Psoas muscle (tissue), 7 donors: ENCODE measurements at regions not wholly inside any gene's neighbourhood (a gene's known extent, or its start where the extent isn't known, plus 50 kb on each side); places are given as distances from the start of the nearest gene placed in this dataset.

ENCODE experiments used
- ATAC-seq, 4 donors: fragments of 200-7000 bp; cut with Tn5 transposase; one replicate each; pipeline ENCODE4 v1.9.1; 2020; ENCODE audit warnings: moderate library complexity in 3 of 4, mild to moderate bottlenecking in 2 of 4
- DNase-seq, 2 donors: peaks; one replicate each; pipeline ENCODE4 v3.0.0-alpha.2; 2020
- H3K27ac ChIP-seq: fragments of 200-600 bp; one replicate; pipeline ENCODE4 v1.8.0; 2022
- H3K27me3 ChIP-seq, 3 donors: fragments of 200-600 bp in 1 of 3; one replicate each; pipeline versions ENCODE4 v1.6.1 to v1.8.0; 2013 to 2022; ENCODE audit warnings: low read length in 2 of 3, mild to moderate bottlenecking in 2 of 3, moderate library complexity in 1 of 3; ENCODE audit not compliant: insufficient read depth in 3 of 3
- H3K36me3 ChIP-seq, 2 donors: fragments of 200-600 bp in 1 of 2; one replicate each; pipeline versions ENCODE4 v1.6.1 to v1.8.0; 2013 to 2022; ENCODE audit warnings: low read depth in 1 of 2, mild to moderate bottlenecking in 1 of 2, moderate library complexity in 1 of 2; ENCODE audit not compliant: insufficient read depth in 1 of 2
- H3K4me1 ChIP-seq: fragments of 200-600 bp; one replicate; pipeline ENCODE4 v1.8.0; 2022
- H3K4me3 ChIP-seq: fragments of 200-600 bp; one replicate; pipeline ENCODE4 v1.8.0; 2022; ENCODE audit warnings: mild to moderate bottlenecking
- H3K9me3 ChIP-seq: fragments of 200-600 bp; one replicate; pipeline ENCODE4 v1.8.0; 2022
- WGBS, 3 donors: extraction: QIAGEN DNeasy Blood & Tissue Kit; methylation state at CpG; one replicate each; pipeline versions ENCODE4 v1.1.6 to v1.1.7; 2013; 5-methylcytosine and 5-hydroxymethylcytosine counted together
- intact Hi-C, 2 donors: fragments of 100-400 bp; cut with DNase I; formaldehyde crosslinking; loops; one replicate each; pipeline versions ENCODE4 v1.11.0 to v1.14.2; 2022
- TF ChIP-seq, protein P1 (sequence below): fragments of 200-600 bp; IDR thresholded peaks from one replicate; pipeline ENCODE4 v1.8.0; 2022; ENCODE audit warnings: antibody characterized with exemption
- donor health status: healthy with polysubstance abuse.
- donor health status: DM: no; HTN: no; CAD: no; lungs with moderate emphysema.
- donor health status: Bipolar disorder and iron deficiency.
- donor health status: healthy.
- donor health status: DM: yes; HTN: yes; CAD: no.
- donor health status: DM: no; HTN: no; CAD: no.
- donor health status: DM: yes; HTN: yes; CAD: no.

GRCh38 chr3:63048367-63049326, 173.4 kb upstream of the CADPS start:
- Histone ChIP-seq H3K4me3 (no peak overlapping the region), H3K27ac (no peak overlapping the region), H3K9me3 (no peaks in the 10 kb centered on the region), H3K36me3 (no peaks in the 10 kb centered on the region), H3K4me1 (no peaks in the 10 kb centered on the region), H3K27me3 (no peaks in the 10 kb centered on the region)
- ATAC-seq (no peak), DNase-seq (peak in 1 of 2 donors; percentile 11)
- TF ChIP-seq, protein P1, sequence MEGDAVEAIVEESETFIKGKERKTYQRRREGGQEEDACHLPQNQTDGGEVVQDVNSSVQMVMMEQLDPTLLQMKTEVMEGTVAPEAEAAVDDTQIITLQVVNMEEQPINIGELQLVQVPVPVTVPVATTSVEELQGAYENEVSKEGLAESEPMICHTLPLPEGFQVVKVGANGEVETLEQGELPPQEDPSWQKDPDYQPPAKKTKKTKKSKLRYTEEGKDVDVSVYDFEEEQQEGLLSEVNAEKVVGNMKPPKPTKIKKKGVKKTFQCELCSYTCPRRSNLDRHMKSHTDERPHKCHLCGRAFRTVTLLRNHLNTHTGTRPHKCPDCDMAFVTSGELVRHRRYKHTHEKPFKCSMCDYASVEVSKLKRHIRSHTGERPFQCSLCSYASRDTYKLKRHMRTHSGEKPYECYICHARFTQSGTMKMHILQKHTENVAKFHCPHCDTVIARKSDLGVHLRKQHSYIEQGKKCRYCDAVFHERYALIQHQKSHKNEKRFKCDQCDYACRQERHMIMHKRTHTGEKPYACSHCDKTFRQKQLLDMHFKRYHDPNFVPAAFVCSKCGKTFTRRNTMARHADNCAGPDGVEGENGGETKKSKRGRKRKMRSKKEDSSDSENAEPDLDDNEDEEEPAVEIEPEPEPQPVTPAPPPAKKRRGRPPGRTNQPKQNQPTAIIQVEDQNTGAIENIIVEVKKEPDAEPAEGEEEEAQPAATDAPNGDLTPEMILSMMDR: no peak
- WGBS, 3 donors: 81 to 87% (median 84%) methylated on average over 4 of the region's 4 CpGs
- intact Hi-C loops: no loop called here

DNA sequence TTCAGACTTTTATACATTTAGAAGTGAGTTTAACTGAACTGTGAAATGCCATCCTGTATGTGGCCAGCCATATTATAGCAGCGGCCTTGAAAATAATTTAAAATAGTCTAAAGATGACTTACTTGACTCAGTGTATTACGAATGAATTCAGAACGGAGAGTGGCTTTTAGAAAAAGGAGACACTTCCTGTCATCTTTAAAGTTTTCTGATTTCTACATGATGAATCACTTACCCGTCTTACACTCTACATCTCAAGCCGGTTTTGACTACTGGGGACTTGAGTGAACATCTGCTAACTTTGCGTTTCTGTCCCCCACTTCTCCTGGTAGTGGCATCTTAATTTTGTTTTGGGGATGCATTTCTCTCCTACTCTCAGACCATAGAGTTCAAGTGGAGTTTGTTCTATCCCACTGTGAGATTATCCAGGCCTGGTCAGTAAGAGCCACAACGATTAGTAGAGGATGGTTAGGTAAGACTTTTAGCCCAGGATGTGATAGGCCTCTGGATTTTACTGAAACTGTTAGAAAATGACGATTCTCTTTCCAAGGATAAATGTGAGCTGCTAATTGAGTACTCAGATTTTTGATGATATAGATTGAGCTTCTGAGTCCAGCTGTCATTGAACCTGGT, 175.4 kb upstream of the CADPS start:
- WGBS, 3 donors: 69 to 77% (median 70%) methylated on average over 8 of the region's 8 CpGs
- TF ChIP-seq, protein P1: no peak
- Histone ChIP-seq H3K27me3 (no peaks in the 10 kb centered on the region), H3K4me1 (no peaks in the 10 kb centered on the region), H3K9me3 (no peaks in the 10 kb centered on the region), H3K36me3 (no peaks in the 10 kb centered on the region), H3K4me3 (no peak overlapping the region), H3K27ac (no peak overlapping the region)
- intact Hi-C loops: no loop called here
- ATAC-seq (no peak), DNase-seq (no peak)

- DNase-seq (no peak), ATAC-seq (no peak)
- H3K36me3 ChIP-seq: no peaks in the 10 kb centered on the region
- no peaks in the 10 kb centered on the region for H3K27me3 ChIP-seq
- intact Hi-C loops: no loop called here
- no peaks in the 10 kb centered on the region for H3K9me3 ChIP-seq
- H3K27ac ChIP-seq: no peak overlapping the region
- no peaks in the 10 kb centered on the region for H3K4me1 ChIP-seq
- WGBS, 3 donors: 6 to 9% (median 8%) methylated on average over 5 of the region's 5 CpGs
- TF ChIP-seq, protein P1: no peak
- H3K4me3 ChIP-seq: no peak overlapping the region
Observed at GRCh38 chr3:63051920-63052319, 176.7 kb upstream of the CADPS start.

- Histone ChIP-seq H3K9me3 (no peaks in the 10 kb centered on the region), H3K36me3 (no peaks in the 10 kb centered on the region), H3K4me3 (no peak overlapping the region), H3K27ac (no peak overlapping the region), H3K27me3 (no peaks in the 10 kb centered on the region), H3K4me1 (no peaks in the 10 kb centered on the region)
- ATAC-seq: no peak
- intact Hi-C loops: no loop called here
- no peak for DNase-seq
- 0 to 40% (median 15%) methylated on average over 1 of the region's 1 CpG for WGBS, 3 donors
- TF ChIP-seq, protein P1: no peak
Observed at GRCh38 chr3:63056932-63057331, 181.7 kb upstream of the CADPS start.
